HG03442 (cell line): ENCODE measurements at regions not wholly inside any gene's neighbourhood (a gene's known extent, or its start where the extent isn't known, plus 50 kb on each side); places are given as distances from the start of the nearest gene placed in this dataset.
"Not testable (repeated sequence)": the region's sequence is repeated elsewhere in the genome, so short reads cannot be mapped to it uniquely, and the experiment has no call there.

Experiments
- ATAC-seq: cut with Tn5 transposase; IDR thresholded peaks from one replicate; pipeline ENCODE4 v1.9.1; 2021; ENCODE audit warnings: mild to moderate bottlenecking, moderate library complexity; ENCODE audit not compliant: unreplicated experiment

DNA sequence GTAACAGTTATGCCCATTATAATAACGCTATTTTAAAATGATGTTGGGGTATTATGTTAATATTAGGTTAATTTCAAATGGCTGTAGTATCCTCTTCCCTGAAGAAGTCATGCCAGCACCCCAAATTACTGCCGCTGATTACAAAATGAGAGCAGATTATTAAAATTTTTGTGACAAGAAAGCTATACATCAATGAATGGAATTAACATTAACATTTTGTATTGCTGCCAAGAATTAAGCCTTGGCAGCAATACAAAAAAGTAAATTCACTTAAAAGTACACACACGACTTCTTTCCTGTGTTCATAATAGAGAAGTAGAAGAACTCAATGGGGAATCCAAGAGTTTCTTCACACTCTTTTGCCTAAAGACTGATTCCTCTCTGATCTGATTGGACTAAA is 482.8 kb downstream of the STIM2 start:
- ATAC-seq, result no peak

DNA sequence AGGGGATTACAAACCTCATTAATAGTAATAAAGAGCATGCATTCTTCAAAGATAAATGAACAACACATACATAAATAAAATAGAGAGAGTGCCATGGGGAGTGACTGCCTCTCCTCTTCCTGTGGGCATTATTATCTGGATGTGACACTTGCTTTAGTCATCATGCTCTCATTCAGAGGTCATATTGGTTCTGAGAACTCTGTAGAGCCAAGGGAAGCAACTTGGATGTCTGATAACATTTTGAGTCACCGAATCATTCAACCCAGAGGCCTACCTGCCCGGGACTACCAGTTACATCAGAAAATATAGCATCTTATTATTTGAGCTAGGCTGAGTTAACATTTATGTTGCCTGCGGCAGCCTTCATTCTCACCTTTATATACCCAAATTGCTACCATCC is 489.5 kb downstream of the STIM2 start:
- no peak for ATAC-seq

- ATAC-seq, result no peak
These were observed 496.6 kb downstream of the STIM2 start for GRCh38 chr4:27357283-27357682.

DNA sequence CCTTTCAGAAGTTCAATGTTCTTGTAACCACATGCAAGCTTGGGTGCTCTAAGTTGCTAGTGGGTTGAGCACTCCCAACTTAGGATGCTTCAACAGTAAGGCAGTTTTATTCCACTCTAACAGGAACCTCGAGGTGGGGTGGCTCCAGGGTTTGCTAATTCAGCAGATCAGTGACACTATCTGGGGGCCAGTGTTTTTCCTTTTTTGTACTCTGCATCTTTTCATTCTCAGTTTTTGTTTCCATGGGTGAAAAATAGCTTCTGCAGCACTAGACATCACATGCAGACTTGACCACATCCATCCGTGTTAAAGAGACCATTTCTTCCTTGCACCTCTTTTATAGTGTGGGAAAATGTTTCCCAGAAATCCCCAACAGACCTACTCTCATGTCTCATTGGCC is 497.6 kb downstream of the STIM2 start:
- ATAC-seq, result no peak

- ATAC-seq, result no peak
These were observed 499.5 kb downstream of the STIM2 start for GRCh38 chr4:27360131-27360530.

GRCh38 chr4:27360790-27361267 is 500.2 kb downstream of the STIM2 start:
- no peak for ATAC-seq

- no peak for ATAC-seq
These were observed 503.9 kb downstream of the STIM2 start for GRCh38 chr4:27364509-27364908.

DNA sequence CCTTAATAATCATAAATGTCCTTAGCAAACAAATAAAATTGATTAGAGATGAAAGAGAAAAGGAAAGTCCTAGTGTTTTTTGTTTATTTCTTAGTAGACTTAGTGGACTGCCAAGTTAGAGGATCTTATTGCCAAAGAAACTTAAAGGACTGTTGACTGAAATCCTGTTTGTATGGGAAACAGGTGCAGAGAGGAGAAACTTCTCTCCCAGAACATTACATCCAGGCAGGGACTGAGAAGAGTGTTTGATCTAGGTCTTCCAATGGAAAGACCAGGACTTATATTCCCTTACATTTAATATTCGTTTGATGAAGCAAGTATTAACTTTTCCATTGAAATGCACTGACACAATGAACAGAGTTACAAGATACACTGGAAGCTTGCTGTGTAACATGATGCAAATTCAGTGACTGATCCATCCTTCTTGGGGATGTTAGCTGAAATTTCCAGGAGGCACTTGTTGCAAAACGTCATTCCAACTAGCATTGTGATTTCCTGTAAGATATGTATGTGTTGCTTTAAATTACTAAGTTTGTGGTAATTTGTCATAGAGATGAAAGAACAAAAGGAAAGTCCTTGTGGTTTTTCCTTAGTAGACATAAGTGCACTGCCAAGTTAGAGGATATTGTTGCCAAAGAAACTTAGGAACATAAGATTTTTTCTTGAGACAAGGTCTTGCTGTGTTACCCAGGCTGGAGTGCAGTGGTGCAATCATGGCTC is 505.6 kb downstream of the STIM2 start:
- ATAC-seq, result no peak

DNA sequence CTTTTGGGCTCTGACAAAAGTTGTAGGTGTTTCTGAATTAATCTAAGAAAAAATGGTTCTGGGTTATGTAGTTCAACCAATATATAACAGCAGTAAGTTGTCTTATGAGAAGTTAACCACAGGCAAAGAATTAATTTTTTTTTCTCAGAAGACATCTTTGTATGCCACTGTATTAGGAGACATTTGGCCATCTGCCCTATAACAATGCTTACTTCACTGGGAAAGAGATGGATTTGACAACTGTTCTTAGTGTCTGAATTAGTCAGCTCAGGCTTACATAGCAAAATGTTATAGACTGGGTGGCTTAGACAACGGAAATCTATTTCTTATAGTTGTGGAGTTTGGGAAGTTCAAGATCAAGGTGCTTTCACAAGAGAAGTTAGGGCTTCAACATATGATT is 508.1 kb downstream of the STIM2 start:
- ATAC-seq, result no peak

GRCh38 chr4:27381815-27382214 is 521.2 kb downstream of the STIM2 start:
- ATAC-seq, result no peak

DNA sequence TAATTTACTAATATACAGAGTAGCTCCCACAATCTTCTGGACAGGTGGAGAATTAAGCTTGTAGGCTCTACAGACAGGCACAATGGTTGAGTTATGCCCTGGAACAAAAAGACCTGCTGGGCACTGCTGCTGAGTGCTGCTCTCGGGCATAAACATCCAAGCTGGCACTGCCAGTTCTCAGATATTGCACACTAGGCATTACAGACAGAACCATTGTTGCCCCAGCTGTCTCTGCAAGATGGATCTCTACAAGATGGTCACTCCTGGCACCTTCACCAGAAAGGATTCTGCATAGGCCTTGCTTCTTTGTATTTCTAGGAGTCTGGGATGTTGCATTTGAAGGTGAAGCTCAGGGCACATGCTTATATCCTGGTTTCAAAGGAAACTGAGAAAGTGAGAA is 527.1 kb downstream of the STIM2 start:
- no peak for ATAC-seq

DNA sequence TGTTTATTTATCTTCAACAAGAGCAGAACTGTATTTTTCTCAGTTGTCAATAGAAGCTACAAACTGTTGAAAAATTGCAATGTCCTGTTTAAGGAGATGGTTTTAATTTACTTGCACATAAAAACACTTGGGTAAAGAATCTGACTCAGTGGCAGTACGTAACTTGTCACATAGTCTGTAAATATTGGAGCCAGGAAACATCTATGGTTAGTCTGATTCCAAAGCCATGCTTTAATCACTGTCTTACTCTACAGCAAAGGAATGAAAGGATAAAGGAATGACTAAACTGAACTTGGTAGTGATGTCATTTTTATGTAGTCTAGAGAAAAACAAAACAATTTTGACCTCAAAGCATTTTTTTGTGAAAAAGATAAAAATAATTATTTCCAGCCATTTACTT is 537.2 kb downstream of the STIM2 start:
- no peak for ATAC-seq

GRCh38 chr4:27398631-27399310 is 538.1 kb downstream of the STIM2 start:
- no peak for ATAC-seq

- no peak for ATAC-seq
These were observed 547.0 kb downstream of the STIM2 start for GRCh38 chr4:27407616-27408015.

DNA sequence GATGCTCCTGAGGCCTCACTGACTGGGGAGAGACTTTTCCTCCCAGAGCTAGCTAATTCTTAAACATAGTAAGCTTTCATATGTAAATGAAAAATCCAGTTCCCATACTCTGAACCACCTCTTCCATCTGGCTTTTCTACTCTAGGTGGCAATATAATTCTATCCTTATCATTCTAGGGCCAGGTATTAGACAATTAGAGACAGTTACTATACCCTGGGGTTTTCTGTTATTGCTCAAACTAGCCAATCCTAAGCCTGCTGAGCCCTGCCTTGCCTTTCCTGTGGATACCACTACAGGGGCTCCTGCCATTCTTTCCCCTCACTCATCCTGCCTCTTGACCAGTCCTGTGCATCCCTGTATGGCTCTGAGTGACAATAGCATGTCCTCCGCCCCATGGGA is 552.0 kb downstream of the STIM2 start:
- ATAC-seq, result no peak

- ATAC-seq, result no peak
These were observed 554.5 kb downstream of the STIM2 start for GRCh38 chr4:27414887-27415731.

DNA sequence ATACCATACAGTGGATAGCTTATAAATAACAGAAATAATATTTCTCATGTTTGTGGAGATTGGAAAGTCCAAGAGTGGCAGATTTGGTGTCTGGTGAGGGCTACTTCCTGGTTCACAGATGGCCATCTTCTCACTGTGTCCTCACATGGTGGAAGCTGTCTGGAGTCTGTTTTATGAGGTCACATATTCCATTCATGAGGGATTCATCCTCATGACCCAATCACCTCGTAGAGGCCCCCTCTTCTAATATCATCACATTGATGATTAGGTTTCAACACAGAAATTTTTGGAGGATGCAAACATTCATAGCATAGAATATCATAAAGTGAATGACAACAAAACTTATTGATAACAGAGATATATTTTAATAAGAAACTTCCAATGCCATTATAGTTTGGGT is 568.0 kb downstream of the STIM2 start:
- no peak for ATAC-seq

GRCh38 chr4:27429364-27429871 is 568.8 kb downstream of the STIM2 start:
- ATAC-seq, result no peak

DNA sequence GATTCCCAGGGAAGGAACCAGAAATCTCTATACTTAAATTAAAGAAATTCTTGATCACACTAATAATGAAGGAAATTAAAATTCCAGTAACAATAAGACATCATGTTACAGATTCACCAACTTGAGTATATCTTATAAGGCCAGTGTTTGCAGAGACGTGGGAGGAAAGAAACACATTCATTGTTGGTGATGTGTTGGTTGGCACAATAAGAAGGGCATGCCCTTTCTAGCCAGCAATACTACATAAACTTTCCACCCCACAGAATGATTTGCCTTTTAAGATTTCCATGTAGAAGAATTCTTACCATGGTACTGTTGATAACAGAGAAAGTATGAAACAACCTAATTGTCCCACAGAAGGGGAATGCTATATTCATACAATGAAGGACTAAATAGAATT is 581.5 kb downstream of the STIM2 start:
- no peak for ATAC-seq

GRCh38 chr4:27442661-27443060 is 582.0 kb downstream of the STIM2 start:
- ATAC-seq, result not testable (repeated sequence)

DNA sequence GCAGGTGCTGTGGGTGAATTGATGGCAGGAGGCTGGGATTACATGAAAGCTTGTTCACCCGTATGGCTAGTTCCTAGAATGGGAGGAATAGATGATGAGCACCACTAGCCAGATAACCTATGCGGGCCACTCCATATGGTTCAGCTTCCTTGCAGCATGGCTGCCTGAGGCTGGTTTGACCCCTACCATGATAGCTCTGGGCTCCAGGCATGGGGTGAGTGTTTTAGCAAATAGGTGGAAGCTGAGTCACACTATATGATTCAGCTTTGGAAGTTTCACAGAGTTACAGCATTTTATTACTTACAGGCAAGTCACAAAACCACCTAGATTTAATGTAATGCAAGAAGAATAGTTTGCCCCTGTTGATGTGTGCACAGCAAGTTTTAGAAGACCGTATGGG is 603.2 kb downstream of the STIM2 start:
- no peak for ATAC-seq
